Tibial artery (tissue), 4 donors: ENCODE measurements at regions not wholly inside any gene's neighbourhood (a gene's known extent, or its start where the extent isn't known, plus 50 kb on each side); places are given as distances from the start of the nearest gene placed in this dataset.
A peak's percentile ranks its signal among the peaks of the same experiment; 100 is the strongest.

Source experiments
- DNase-seq, 2 donors: peaks; one replicate each; pipeline ENCODE4 v3.0.0-alpha.2; 2019
- H3K27ac ChIP-seq, 2 donors: fragments of 200-600 bp; sonication (generic) in 1 of 2; 1 replicate in 1 of 2; 2 replicates in 1 of 2; pipeline ENCODE4 v1.5.1; 2018 to 2019; ENCODE audit warnings: mild to moderate bottlenecking in 1 of 2
- H3K27me3 ChIP-seq, 2 donors: fragments of 200-600 bp; sonication (generic) in 1 of 2; one replicate each; pipeline versions ENCODE4 v1.5.1 to v1.6.0; 2016 to 2019
- H3K36me3 ChIP-seq, 3 donors: fragments of 200-600 bp; sonication (generic) in 2 of 3; one replicate each; pipeline ENCODE4 v1.5.1; 2016 to 2019; ENCODE audit warnings: mild to moderate bottlenecking in 2 of 3
- H3K4me1 ChIP-seq, 4 donors: fragments of 200-600 bp; sonication (generic) in 2 of 4; 1 replicate in 3 of 4; 2 replicates in 1 of 4; pipeline ENCODE4 v1.5.1; 2016 to 2019
- H3K4me3 ChIP-seq, 2 donors: fragments of 200-600 bp; sonication (generic) in 1 of 2; 1 replicate in 1 of 2; 2 replicates in 1 of 2; pipeline ENCODE4 v1.5.1; 2018 to 2019; ENCODE audit warnings: mild to moderate bottlenecking in 2 of 2
- H3K9me3 ChIP-seq, 3 donors: fragments of 200-600 bp; sonication (generic) in 1 of 3; one replicate each; pipeline ENCODE4 v1.5.1; 2016 to 2019
- intact Hi-C: fragments of 100-400 bp; cut with DNase I; formaldehyde crosslinking; loops from one replicate; pipeline ENCODE4 v1.15.0; 2023; ENCODE audit warnings: low total_unique reads
- TF ChIP-seq, protein P1 (sequence below), 2 experiments: fragments of 200-600 bp in 1 of 2; fragments of 450-650 bp in 1 of 2; IDR thresholded peaks; one replicate each; pipeline ENCODE4 v1.5.1; 2017 to 2019; ENCODE audit warnings: antibody characterized with exemption in 2 of 2, mild to moderate bottlenecking in 1 of 2, moderate library complexity in 1 of 2

DNA sequence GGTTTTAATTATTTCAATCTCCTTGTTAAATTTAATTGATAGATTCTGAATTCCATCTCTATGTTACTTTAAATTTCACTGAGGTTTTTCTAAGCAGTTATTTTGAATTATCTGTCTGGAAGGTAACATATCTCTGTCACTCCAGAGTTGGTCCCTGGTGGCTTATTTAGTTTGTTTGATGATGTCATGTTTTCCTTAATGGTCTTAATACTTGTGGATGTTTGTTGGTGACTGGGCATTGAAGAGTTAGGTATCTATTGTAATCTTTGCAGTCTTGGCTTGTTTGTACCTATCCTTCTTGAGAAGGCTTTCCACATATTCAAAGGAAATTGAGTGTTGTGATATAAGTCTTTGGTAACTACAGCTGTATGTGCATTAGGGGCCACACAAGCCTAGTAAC lies 810.0 kb upstream of the NEGR1 start:
- Histone ChIP-seq H3K36me3 (no peaks in the 10 kb centered on the region), H3K4me1 (no peaks in the 10 kb centered on the region), H3K27ac (no peak overlapping the region), H3K27me3 (no peaks in the 10 kb centered on the region), H3K4me3 (no peak overlapping the region), H3K9me3 (peaks cover 0 to 10% (median 0%) of the 10 kb centered on the region in 3 donors)
- no peak for DNase-seq
- intact Hi-C loops: no loop called here
- TF ChIP-seq, protein P1, sequence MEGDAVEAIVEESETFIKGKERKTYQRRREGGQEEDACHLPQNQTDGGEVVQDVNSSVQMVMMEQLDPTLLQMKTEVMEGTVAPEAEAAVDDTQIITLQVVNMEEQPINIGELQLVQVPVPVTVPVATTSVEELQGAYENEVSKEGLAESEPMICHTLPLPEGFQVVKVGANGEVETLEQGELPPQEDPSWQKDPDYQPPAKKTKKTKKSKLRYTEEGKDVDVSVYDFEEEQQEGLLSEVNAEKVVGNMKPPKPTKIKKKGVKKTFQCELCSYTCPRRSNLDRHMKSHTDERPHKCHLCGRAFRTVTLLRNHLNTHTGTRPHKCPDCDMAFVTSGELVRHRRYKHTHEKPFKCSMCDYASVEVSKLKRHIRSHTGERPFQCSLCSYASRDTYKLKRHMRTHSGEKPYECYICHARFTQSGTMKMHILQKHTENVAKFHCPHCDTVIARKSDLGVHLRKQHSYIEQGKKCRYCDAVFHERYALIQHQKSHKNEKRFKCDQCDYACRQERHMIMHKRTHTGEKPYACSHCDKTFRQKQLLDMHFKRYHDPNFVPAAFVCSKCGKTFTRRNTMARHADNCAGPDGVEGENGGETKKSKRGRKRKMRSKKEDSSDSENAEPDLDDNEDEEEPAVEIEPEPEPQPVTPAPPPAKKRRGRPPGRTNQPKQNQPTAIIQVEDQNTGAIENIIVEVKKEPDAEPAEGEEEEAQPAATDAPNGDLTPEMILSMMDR (IDR thresholded peaks at IDR 0.05): no peak

- Histone ChIP-seq H3K27me3 (no peaks in the 10 kb centered on the region), H3K4me1 (no peaks in the 10 kb centered on the region), H3K9me3 (no peaks in the 10 kb centered on the region), H3K27ac (no peak overlapping the region), H3K36me3 (no peaks in the 10 kb centered on the region), H3K4me3 (no peak overlapping the region)
- TF ChIP-seq, protein P1 (IDR thresholded peaks at IDR 0.05): no peak
- intact Hi-C loops: no loop called here
- no peak for DNase-seq
Observed at GRCh38 chr1:73066866-73067265, 784.5 kb upstream of the NEGR1 start.

- H3K4me3 ChIP-seq: no peak overlapping the region
- no peaks in the 10 kb centered on the region for H3K36me3 ChIP-seq
Observed at GRCh38 chr1:73065339-73066041, 783.2 kb upstream of the NEGR1 start.

DNA sequence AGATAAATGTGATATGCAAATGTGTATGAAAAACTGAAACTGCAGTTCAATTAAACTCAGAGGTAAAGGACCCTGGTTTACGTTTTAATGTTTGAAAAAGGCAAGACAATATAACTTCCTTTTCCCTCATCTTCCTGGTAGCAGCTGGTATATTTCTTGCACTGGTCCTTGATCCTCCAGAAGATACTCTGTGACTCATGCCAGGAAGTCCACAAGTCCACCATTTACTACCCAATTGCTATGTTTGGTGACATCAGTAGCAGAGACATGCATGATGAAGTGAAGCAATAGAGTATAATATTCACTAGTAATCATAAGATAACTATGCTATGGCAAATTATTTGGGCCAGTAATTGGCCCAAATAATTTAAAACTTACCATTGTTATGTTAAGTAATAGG lies 774.5 kb upstream of the NEGR1 start:
- no peaks in the 10 kb centered on the region for H3K27me3 ChIP-seq
- no peak for DNase-seq
- no peaks in the 10 kb centered on the region for H3K9me3 ChIP-seq
- TF ChIP-seq, protein P1 (IDR thresholded peaks at IDR 0.05): no peak
- intact Hi-C loops: no loop called here
- no peak overlapping the region for H3K27ac ChIP-seq
- no peaks in the 10 kb centered on the region for H3K4me1 ChIP-seq
- H3K4me3 ChIP-seq: no peak overlapping the region
- no peaks in the 10 kb centered on the region for H3K36me3 ChIP-seq

More at GRCh38 chr1:73065339-73066041, 783.2 kb upstream of the NEGR1 start:
- H3K9me3 ChIP-seq: no peaks in the 10 kb centered on the region
- no peak for DNase-seq
- no peaks in the 10 kb centered on the region for H3K27me3 ChIP-seq
- intact Hi-C loops: no loop called here
- TF ChIP-seq, protein P1 (IDR thresholded peaks at IDR 0.05): no peak
- H3K4me1 ChIP-seq: no peaks in the 10 kb centered on the region
- no peak overlapping the region for H3K27ac ChIP-seq

- TF ChIP-seq, protein P1 (IDR thresholded peaks at IDR 0.05): no peak
Observed at GRCh38 chr1:73044241-73045036, 762.1 kb upstream of the NEGR1 start.

More at GRCh38 chr1:73044241-73045036, 762.1 kb upstream of the NEGR1 start:
- no peaks in the 10 kb centered on the region for H3K9me3 ChIP-seq
- no peaks in the 10 kb centered on the region for H3K27me3 ChIP-seq
- no peaks in the 10 kb centered on the region for H3K36me3 ChIP-seq
- peak overlapping the region; percentile 23 to 59 for H3K27ac ChIP-seq
- DNase-seq: no peak
- H3K4me3 ChIP-seq: no peak overlapping the region
- intact Hi-C loops: no loop called here
- peaks cover 0 to 21% (median 5%) of the 10 kb centered on the region in 4 donors for H3K4me1 ChIP-seq
